Suppressor macrophage treated with lipopolysaccharide for 1 hour (primary cell): ENCODE measurements at regions not wholly inside any gene's neighbourhood (a gene's known extent, or its start where the extent isn't known, plus 50 kb on each side); places are given as distances from the start of the nearest gene placed in this dataset.
"Not testable (repeated sequence)": the region's sequence is repeated elsewhere in the genome, so short reads cannot be mapped to it uniquely, and the experiment has no call there.

ENCODE experiments used
- DNase-seq, 3 donors: peaks; one replicate each; pipeline ENCODE4 v3.0.0-alpha.2; 2020 to 2022

- not testable (repeated sequence) for DNase-seq
Observed at GRCh38 chrX:89539150-89539549, 382.6 kb upstream of the TGIF2LX start.

GRCh38 chrX:89557146-89557545 is 364.6 kb upstream of the TGIF2LX start:
- not testable (repeated sequence) for DNase-seq

- not testable (repeated sequence) for DNase-seq
Observed at GRCh38 chrX:89562079-89562478, 359.6 kb upstream of the TGIF2LX start.

- DNase-seq: not testable (repeated sequence)
Observed at GRCh38 chrX:89563107-89563506, 358.6 kb upstream of the TGIF2LX start.

- DNase-seq: not testable (repeated sequence)
Observed at GRCh38 chrX:89567787-89568186, 353.9 kb upstream of the TGIF2LX start.

GRCh38 chrX:89581868-89582267 is 339.8 kb upstream of the TGIF2LX start:
- DNase-seq: not testable (repeated sequence)

GRCh38 chrX:89631858-89632257 is 289.9 kb upstream of the TGIF2LX start:
- DNase-seq: not testable (repeated sequence)

- DNase-seq: not testable (repeated sequence)
Observed at GRCh38 chrX:89635887-89636286, 285.8 kb upstream of the TGIF2LX start.

GRCh38 chrX:89658662-89659061 is 263.0 kb upstream of the TGIF2LX start:
- DNase-seq: not testable (repeated sequence)

- DNase-seq: not testable (repeated sequence)
Observed at GRCh38 chrX:89706481-89706880, 215.2 kb upstream of the TGIF2LX start.

GRCh38 chrX:89707363-89707927 is 214.3 kb upstream of the TGIF2LX start:
- DNase-seq: not testable (repeated sequence)

GRCh38 chrX:89734367-89734766 is 187.3 kb upstream of the TGIF2LX start:
- DNase-seq: not testable (repeated sequence)

GRCh38 chrX:89756466-89756865 is 165.2 kb upstream of the TGIF2LX start:
- DNase-seq: not testable (repeated sequence)

GRCh38 chrX:89757767-89758166 is 163.9 kb upstream of the TGIF2LX start:
- DNase-seq: peak; percentile 3 to 28 (median 18)

- not testable (repeated sequence) for DNase-seq
Observed at GRCh38 chrX:89759076-89759685, 162.5 kb upstream of the TGIF2LX start.

- not testable (repeated sequence) for DNase-seq
Observed at GRCh38 chrX:89771639-89772038, 150.1 kb upstream of the TGIF2LX start.

GRCh38 chrX:89811440-89811839 is 110.3 kb upstream of the TGIF2LX start:
- DNase-seq: not testable (repeated sequence)

- not testable (repeated sequence) for DNase-seq
Observed at GRCh38 chrX:89839723-89840122, 82.0 kb upstream of the TGIF2LX start.

- DNase-seq: peak in 2 of 3 donors; percentile 0 to 3
Observed at GRCh38 chrX:89871662-89872061, 50.0 kb upstream of the TGIF2LX start.
